CD4-positive, alpha-beta T cell treated with Interferon gamma for 1 hour (primary cell): ENCODE measurements at regions not wholly inside any gene's neighbourhood (a gene's known extent, or its start where the extent isn't known, plus 50 kb on each side); places are given as distances from the start of the nearest gene placed in this dataset.

Experiments
- DNase-seq: peaks from one replicate; pipeline ENCODE4 v3.0.0-alpha.2; 2020

- no peak for DNase-seq
Observed at GRCh38 chr14:95440951-95441350, 75.5 kb downstream of the SYNE3 start.

GRCh38 chr14:95440496-95440895 lies 76.0 kb downstream of the SYNE3 start:
- no peak for DNase-seq

GRCh38 chr14:95439881-95440280 lies 76.6 kb downstream of the SYNE3 start:
- DNase-seq, result no peak

GRCh38 chr14:95437715-95438114 lies 78.7 kb downstream of the SYNE3 start:
- no peak for DNase-seq

- DNase-seq, result no peak
Observed at GRCh38 chr14:95436354-95436753, 80.1 kb downstream of the SYNE3 start.

- DNase-seq, result no peak
Observed at GRCh38 chr14:95434121-95434520, 82.3 kb downstream of the SYNE3 start.

GRCh38 chr14:95433094-95433478 lies 83.4 kb downstream of the SYNE3 start:
- no peak for DNase-seq

- DNase-seq, result no peak
Observed at GRCh38 chr14:95432144-95433093, 84.0 kb downstream of the SYNE3 start.

- no peak for DNase-seq
Observed at GRCh38 chr14:95431199-95432143, 85.0 kb downstream of the SYNE3 start.

GRCh38 chr14:95428557-95428956 lies 87.9 kb downstream of the SYNE3 start:
- no peak for DNase-seq

GRCh38 chr14:95426116-95426475 lies 90.4 kb downstream of the SYNE3 start:
- no peak for DNase-seq

GRCh38 chr14:95425369-95426115 lies 90.9 kb downstream of the SYNE3 start:
- DNase-seq, result no peak

GRCh38 chr14:95424529-95424928 lies 91.9 kb downstream of the SYNE3 start:
- DNase-seq, result no peak

- DNase-seq, result no peak
Observed at GRCh38 chr14:95421741-95422140, 94.7 kb downstream of the SYNE3 start.

GRCh38 chr14:95420060-95420459 lies 96.4 kb downstream of the SYNE3 start:
- DNase-seq, result no peak

GRCh38 chr14:95419569-95419968 lies 96.9 kb downstream of the SYNE3 start:
- no peak for DNase-seq

GRCh38 chr14:95418858-95419257 lies 97.6 kb downstream of the SYNE3 start:
- no peak for DNase-seq

- DNase-seq, result no peak
Observed at GRCh38 chr14:95417492-95417891, 97.8 kb upstream of the CLMN start.

- DNase-seq, result no peak
Observed at GRCh38 chr14:95415993-95416392, 96.3 kb upstream of the CLMN start.

- DNase-seq, result no peak
Observed at GRCh38 chr14:95413289-95414215, 93.8 kb upstream of the CLMN start.

- no peak for DNase-seq
Observed at GRCh38 chr14:95410838-95411237, 91.1 kb upstream of the CLMN start.
